Neuronal stem cell (in vitro differentiated cells): ENCODE measurements at regions not wholly inside any gene's neighbourhood (a gene's known extent, or its start where the extent isn't known, plus 50 kb on each side); places are given as distances from the start of the nearest gene placed in this dataset.

Experiments
- DNase-seq: peaks from one replicate; pipeline ENCODE4 v3.0.0-alpha.2; 2013; ENCODE audit warnings: low spot score
- H2AFZ ChIP-seq: one replicate; pipeline ENCODE4 v1.6.1; 2013; ENCODE audit warnings: mild to moderate bottlenecking, low read length, inconsistent platforms
- H2AK5ac ChIP-seq: 2 replicates; pipeline ENCODE4 v1.6.1; 2013; ENCODE audit warnings: low read depth, mild to moderate bottlenecking, inconsistent platforms, low read length, moderate library complexity, mixed read lengths
- H2BK120ac ChIP-seq: 2 replicates; pipeline ENCODE4 v1.6.1; 2013; ENCODE audit warnings: low read depth, mild to moderate bottlenecking, inconsistent platforms, low read length, moderate library complexity, mixed read lengths
- H2BK12ac ChIP-seq: one replicate; pipeline ENCODE4 v1.6.1; 2013; ENCODE audit warnings: low read length, inconsistent platforms
- H2BK15ac ChIP-seq: 2 replicates; pipeline ENCODE4 v1.6.1; 2013; ENCODE audit warnings: mild to moderate bottlenecking, low read length, inconsistent platforms, mixed read lengths
- H2BK5ac ChIP-seq: one replicate; pipeline ENCODE4 v1.6.1; 2013; ENCODE audit warnings: inconsistent platforms, mild to moderate bottlenecking, low read length, moderate library complexity
- H3K14ac ChIP-seq: one replicate; pipeline ENCODE4 v1.6.1; 2013; ENCODE audit warnings: low read length, inconsistent platforms
- H3K18ac ChIP-seq: 2 replicates; pipeline ENCODE4 v1.6.1; 2013; ENCODE audit warnings: low read length, inconsistent platforms
- H3K23ac ChIP-seq: 2 replicates; pipeline ENCODE4 v1.6.1; 2013; ENCODE audit warnings: low read depth, mild to moderate bottlenecking, mixed read lengths, low read length, inconsistent platforms; ENCODE audit not compliant: poor library complexity
- H3K27ac ChIP-seq: replicated peaks from 3 replicates; pipeline ENCODE4 v1.5.1; 2013; ENCODE audit warnings: low read length, inconsistent platforms
- H3K27me3 ChIP-seq, 3 experiments: 2 replicates each; pipeline ENCODE4 v1.6.1; 2013; ENCODE audit warnings: low read length in 3 of 3, mild to moderate bottlenecking in 2 of 3, inconsistent platforms in 1 of 3, low read depth in 1 of 3, mixed read lengths in 1 of 3, moderate library complexity in 1 of 3; ENCODE audit not compliant: control insufficient read depth in 3 of 3, insufficient read depth in 3 of 3
- H3K36me3 ChIP-seq, 2 donors: replicated peaks in 1 of 2; 2 replicates each; pipeline ENCODE4 v1.6.1; 2013; ENCODE audit warnings: low read length in 2 of 2; ENCODE audit not compliant: control insufficient read depth in 2 of 2, insufficient read depth in 2 of 2
- H3K4ac ChIP-seq: 2 replicates; pipeline ENCODE4 v1.6.1; 2013; ENCODE audit warnings: inconsistent platforms, mild to moderate bottlenecking, low read length, moderate library complexity
- H3K4me1 ChIP-seq, 2 donors: 1 replicate in 1 of 2; 2 replicates in 1 of 2; pipeline ENCODE4 v1.6.1; 2013; ENCODE audit warnings: low read length in 2 of 2, low read depth in 1 of 2; ENCODE audit not compliant: control insufficient read depth in 2 of 2, insufficient read depth in 1 of 2
- H3K4me2 ChIP-seq: one replicate; pipeline ENCODE4 v1.6.1; 2013; ENCODE audit warnings: mild to moderate bottlenecking, low read length, inconsistent platforms; ENCODE audit not compliant: insufficient read depth, poor library complexity, severe bottlenecking
- H3K4me3 ChIP-seq, 2 donors: 2 replicates each; pipeline ENCODE4 v1.5.1; 2013; ENCODE audit warnings: low read length in 2 of 2, mild to moderate bottlenecking in 2 of 2, inconsistent platforms in 1 of 2, moderate library complexity in 1 of 2
- H3K79me1 ChIP-seq: one replicate; pipeline ENCODE4 v1.6.1; 2013; ENCODE audit warnings: low read depth, mild to moderate bottlenecking, inconsistent platforms, low read length, moderate library complexity
- H3K9ac ChIP-seq: one replicate; pipeline ENCODE4 v1.6.1; 2013; ENCODE audit warnings: mild to moderate bottlenecking, low read depth, low read length, inconsistent platforms; ENCODE audit not compliant: poor library complexity
- H3K9me3 ChIP-seq, 2 donors: replicated peaks in 1 of 2; 2 replicates each; pipeline versions ENCODE3 to v1.6.1; 2013; ENCODE audit warnings: low read length in 2 of 2, mild to moderate bottlenecking in 2 of 2, inconsistent platforms in 1 of 2, low read depth in 1 of 2, mixed read lengths in 1 of 2, moderate library complexity in 1 of 2; ENCODE audit not compliant: control insufficient read depth in 2 of 2, insufficient read depth in 1 of 2
- H4K8ac ChIP-seq: one replicate; pipeline ENCODE4 v1.6.1; 2013; ENCODE audit warnings: low read depth, mild to moderate bottlenecking, inconsistent platforms, low read length, moderate library complexity
- H4K91ac ChIP-seq: one replicate; pipeline ENCODE4 v1.6.1; 2013; ENCODE audit warnings: low read length, low read depth, mild to moderate bottlenecking, inconsistent platforms; ENCODE audit not compliant: poor library complexity
- WGBS, 2 donors: extraction: QIAGEN DNeasy Blood & Tissue Kit; methylation state at CpG; one replicate each; pipeline ENCODE4 v1.1.7; 2013; ENCODE audit warnings: missing lambda C conversion rate in 2 of 2, mixed read lengths in 1 of 2; ENCODE audit not compliant: insufficient read length in 2 of 2, insufficient replicate concordance in 1 of 2; ENCODE audit errors: extremely low coverage in 2 of 2; 5-methylcytosine and 5-hydroxymethylcytosine counted together

DNA sequence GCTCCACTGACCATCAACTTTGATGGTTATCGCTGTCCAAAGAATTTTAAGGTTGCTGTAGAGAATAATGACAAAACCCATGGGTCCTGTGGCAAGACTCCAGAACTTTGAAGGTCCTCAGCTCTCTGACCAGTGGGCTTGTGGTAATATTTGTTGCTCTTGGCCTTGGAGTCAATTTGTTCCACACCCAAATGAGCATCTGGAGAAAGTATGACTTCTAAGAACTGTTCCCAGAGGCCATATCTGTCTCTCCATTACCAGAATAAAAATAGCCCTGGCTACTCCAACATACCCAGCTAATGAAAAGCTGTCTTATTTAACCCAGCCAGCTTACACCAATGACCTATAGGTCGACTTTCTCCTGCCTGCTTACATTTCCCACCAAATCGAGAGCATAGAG lies 466.4 kb downstream of the MEIS1 start:
- Histone ChIP-seq H3K18ac (no peak overlapping the region), H3K27ac (no peak overlapping the region), H2BK12ac (no peak overlapping the region), H3K4me2 (no peak overlapping the region), H3K14ac (no peak overlapping the region), H2BK120ac (no peak overlapping the region), H2AFZ (no peak overlapping the region), H2BK5ac (no peak overlapping the region), H3K36me3 (no peaks in the 10 kb centered on the region), H2BK15ac (no peak overlapping the region), H2AK5ac (no peak overlapping the region), H3K23ac (no peak overlapping the region), H3K4me3 (no peak overlapping the region), H3K9ac (no peak overlapping the region), H3K79me1 (no peaks in the 10 kb centered on the region), H4K8ac (no peak overlapping the region), H3K9me3 (no peaks in the 10 kb centered on the region), H3K27me3 (no peaks in the 10 kb centered on the region), H3K4ac (no peak overlapping the region), H3K4me1 (peaks cover 0 to 5% of the 10 kb centered on the region in 2 donors), H4K91ac (no peak overlapping the region)
- no CpG with 5 or more reads among the region's 3 CpGs for WGBS, 2 donors
- DNase-seq: no peak

- no CpG with 5 or more reads among the region's 1 CpG for WGBS, 2 donors
Observed at GRCh38 chr2:66903183-66903582, 468.3 kb downstream of the MEIS1 start.

GRCh38 chr2:66903745-66904465 lies 469.0 kb downstream of the MEIS1 start:
- Histone ChIP-seq H3K9me3 (no peaks in the 10 kb centered on the region), H3K36me3 (no peaks in the 10 kb centered on the region), H2BK12ac (no peak overlapping the region), H2BK5ac (no peak overlapping the region), H3K4me2 (no peak overlapping the region), H3K4ac (no peak overlapping the region), H3K23ac (no peak overlapping the region), H3K18ac (no peak overlapping the region), H2BK120ac (no peak overlapping the region), H3K27ac (no peak overlapping the region), H3K4me1 (peaks cover 0 to 5% of the 10 kb centered on the region in 2 donors), H3K27me3 (no peaks in the 10 kb centered on the region), H3K79me1 (no peaks in the 10 kb centered on the region), H4K91ac (no peak overlapping the region), H2BK15ac (no peak overlapping the region), H2AFZ (no peak overlapping the region), H3K4me3 (no peak overlapping the region), H2AK5ac (no peak overlapping the region), H4K8ac (no peak overlapping the region), H3K14ac (no peak overlapping the region), H3K9ac (no peak overlapping the region)
- DNase-seq: no peak
- WGBS, 2 donors: no CpG with 5 or more reads among the region's 9 CpGs

More at GRCh38 chr2:66903183-66903582, 468.3 kb downstream of the MEIS1 start:
- Histone ChIP-seq H3K9me3 (no peaks in the 10 kb centered on the region), H3K9ac (no peak overlapping the region), H2BK120ac (no peak overlapping the region), H3K18ac (no peak overlapping the region), H3K36me3 (no peaks in the 10 kb centered on the region), H3K14ac (no peak overlapping the region), H4K8ac (no peak overlapping the region), H3K4me2 (no peak overlapping the region), H3K4me3 (no peak overlapping the region), H2BK15ac (no peak overlapping the region), H3K23ac (no peak overlapping the region), H2BK12ac (no peak overlapping the region), H3K4me1 (peaks cover 0 to 5% of the 10 kb centered on the region in 2 donors), H2BK5ac (no peak overlapping the region), H3K27ac (no peak overlapping the region), H4K91ac (no peak overlapping the region), H3K27me3 (no peaks in the 10 kb centered on the region), H3K79me1 (no peaks in the 10 kb centered on the region), H3K4ac (no peak overlapping the region), H2AFZ (no peak overlapping the region), H2AK5ac (no peak overlapping the region)
- DNase-seq: no peak

DNA sequence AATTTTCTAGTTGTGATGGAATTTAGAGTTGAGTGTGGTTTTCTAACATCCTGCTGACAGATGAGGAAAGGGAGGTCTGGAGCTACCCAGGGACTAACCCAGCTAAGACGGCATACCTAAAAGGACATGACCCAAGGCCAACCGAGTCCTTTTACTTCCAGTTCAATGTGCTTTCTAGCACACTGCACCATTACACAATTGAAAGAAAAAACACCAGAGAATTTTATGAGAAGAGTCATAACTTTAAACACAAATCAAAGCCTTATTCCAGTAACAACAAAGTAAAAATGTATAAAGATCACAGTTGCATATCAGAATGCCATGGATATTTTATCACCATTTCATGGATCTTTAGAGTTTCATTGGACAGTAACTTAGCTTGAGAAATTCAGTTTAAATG lies 480.3 kb downstream of the MEIS1 start:
- no peak overlapping the region for H4K8ac ChIP-seq
- H3K9ac ChIP-seq: no peak overlapping the region
- no peaks in the 10 kb centered on the region for H3K79me1 ChIP-seq
- no CpG with 5 or more reads among the region's 2 CpGs for WGBS, 2 donors
- H3K18ac ChIP-seq: no peak overlapping the region
- H2AK5ac ChIP-seq: no peak overlapping the region
- H3K27ac ChIP-seq: no peak overlapping the region
- no peak overlapping the region for H2BK15ac ChIP-seq
- no peaks in the 10 kb centered on the region for H3K27me3 ChIP-seq
- H3K14ac ChIP-seq: no peak overlapping the region
- no peak overlapping the region for H2AFZ ChIP-seq
- no peak overlapping the region for H4K91ac ChIP-seq
- H3K36me3 ChIP-seq: no peaks in the 10 kb centered on the region
- no peak overlapping the region for H3K4me2 ChIP-seq
- no peaks in the 10 kb centered on the region for H3K9me3 ChIP-seq
- no peak overlapping the region for H2BK5ac ChIP-seq
- no peak overlapping the region for H3K23ac ChIP-seq
- H2BK12ac ChIP-seq: no peak overlapping the region
- H3K4ac ChIP-seq: no peak overlapping the region
- H3K4me3 ChIP-seq: no peak overlapping the region
- no peak for DNase-seq
- peaks cover 0 to 4% of the 10 kb centered on the region in 2 donors for H3K4me1 ChIP-seq
- H2BK120ac ChIP-seq: no peak overlapping the region
